ENCODE measurements at regions not wholly inside any gene's neighbourhood (a gene's known extent, or its start where the extent isn't known, plus 50 kb on each side); places are given as distances from the start of the nearest gene placed in this dataset.

DNA sequence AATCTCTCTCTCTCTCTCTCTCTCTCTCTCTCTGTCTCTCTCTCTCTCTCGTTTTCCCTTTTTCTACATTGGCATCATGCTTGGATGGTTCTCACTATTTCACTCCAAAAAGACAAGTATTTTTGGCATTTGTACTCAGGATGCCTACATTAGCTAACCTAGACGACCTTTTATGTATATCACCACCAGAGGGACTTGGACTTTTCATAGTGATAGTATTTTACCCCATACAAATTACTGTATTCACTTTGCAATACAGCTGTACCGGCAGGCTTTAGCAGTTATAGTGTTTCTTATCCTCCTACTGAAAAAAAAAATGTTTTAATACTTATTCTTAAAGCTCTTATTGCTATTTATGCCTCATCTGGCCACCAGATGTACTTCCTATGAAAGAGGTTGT lies 687.2 kb upstream of the KLHL1 start:
- TF ChIP-seq RARB (CRISPR knock-in tag; IDR thresholded peaks at IDR 0.05), result no peak
- TF ChIP-seq, protein P1, sequence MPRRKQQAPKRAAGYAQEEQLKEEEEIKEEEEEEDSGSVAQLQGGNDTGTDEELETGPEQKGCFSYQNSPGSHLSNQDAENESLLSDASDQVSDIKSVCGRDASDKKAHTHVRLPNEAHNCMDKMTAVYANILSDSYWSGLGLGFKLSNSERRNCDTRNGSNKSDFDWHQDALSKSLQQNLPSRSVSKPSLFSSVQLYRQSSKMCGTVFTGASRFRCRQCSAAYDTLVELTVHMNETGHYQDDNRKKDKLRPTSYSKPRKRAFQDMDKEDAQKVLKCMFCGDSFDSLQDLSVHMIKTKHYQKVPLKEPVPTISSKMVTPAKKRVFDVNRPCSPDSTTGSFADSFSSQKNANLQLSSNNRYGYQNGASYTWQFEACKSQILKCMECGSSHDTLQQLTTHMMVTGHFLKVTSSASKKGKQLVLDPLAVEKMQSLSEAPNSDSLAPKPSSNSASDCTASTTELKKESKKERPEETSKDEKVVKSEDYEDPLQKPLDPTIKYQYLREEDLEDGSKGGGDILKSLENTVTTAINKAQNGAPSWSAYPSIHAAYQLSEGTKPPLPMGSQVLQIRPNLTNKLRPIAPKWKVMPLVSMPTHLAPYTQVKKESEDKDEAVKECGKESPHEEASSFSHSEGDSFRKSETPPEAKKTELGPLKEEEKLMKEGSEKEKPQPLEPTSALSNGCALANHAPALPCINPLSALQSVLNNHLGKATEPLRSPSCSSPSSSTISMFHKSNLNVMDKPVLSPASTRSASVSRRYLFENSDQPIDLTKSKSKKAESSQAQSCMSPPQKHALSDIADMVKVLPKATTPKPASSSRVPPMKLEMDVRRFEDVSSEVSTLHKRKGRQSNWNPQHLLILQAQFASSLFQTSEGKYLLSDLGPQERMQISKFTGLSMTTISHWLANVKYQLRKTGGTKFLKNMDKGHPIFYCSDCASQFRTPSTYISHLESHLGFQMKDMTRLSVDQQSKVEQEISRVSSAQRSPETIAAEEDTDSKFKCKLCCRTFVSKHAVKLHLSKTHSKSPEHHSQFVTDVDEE (CRISPR knock-in tag; IDR thresholded peaks at IDR 0.05), result no peak
- no peak for TF ChIP-seq OSR1 (CRISPR knock-in tag; IDR thresholded peaks at IDR 0.05)
- TF ChIP-seq, protein P2, sequence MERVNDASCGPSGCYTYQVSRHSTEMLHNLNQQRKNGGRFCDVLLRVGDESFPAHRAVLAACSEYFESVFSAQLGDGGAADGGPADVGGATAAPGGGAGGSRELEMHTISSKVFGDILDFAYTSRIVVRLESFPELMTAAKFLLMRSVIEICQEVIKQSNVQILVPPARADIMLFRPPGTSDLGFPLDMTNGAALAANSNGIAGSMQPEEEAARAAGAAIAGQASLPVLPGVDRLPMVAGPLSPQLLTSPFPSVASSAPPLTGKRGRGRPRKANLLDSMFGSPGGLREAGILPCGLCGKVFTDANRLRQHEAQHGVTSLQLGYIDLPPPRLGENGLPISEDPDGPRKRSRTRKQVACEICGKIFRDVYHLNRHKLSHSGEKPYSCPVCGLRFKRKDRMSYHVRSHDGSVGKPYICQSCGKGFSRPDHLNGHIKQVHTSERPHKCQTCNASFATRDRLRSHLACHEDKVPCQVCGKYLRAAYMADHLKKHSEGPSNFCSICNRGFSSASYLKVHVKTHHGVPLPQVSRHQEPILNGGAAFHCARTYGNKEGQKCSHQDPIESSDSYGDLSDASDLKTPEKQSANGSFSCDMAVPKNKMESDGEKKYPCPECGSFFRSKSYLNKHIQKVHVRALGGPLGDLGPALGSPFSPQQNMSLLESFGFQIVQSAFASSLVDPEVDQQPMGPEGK (CRISPR knock-in tag; IDR thresholded peaks at IDR 0.05; ENCODE audit: borderline replicate concordance), result no peak

All from SK-N-SH treated with all-trans-retinoic acid at 6 μM for 48 hours (cell line).